ENCODE measurements at regions not wholly inside any gene's neighbourhood (a gene's known extent, or its start where the extent isn't known, plus 50 kb on each side); places are given as distances from the start of the nearest gene placed in this dataset.

- Mint-ChIP-seq H3K36me3 (no peaks in the 10 kb centered on the region), H3K4me1 (ENCODE audit: unreplicated experiment) (no peaks in the 10 kb centered on the region), H3K4me3 (no peak overlapping the region), H3K27ac (no peak overlapping the region), H3K27me3 (no peaks in the 10 kb centered on the region), H3K9me3 (no peaks in the 10 kb centered on the region)
- no peak for DNase-seq (ENCODE audit: extremely low spot score, unreplicated experiment)
- TF ChIP-seq CTCF (conservative IDR thresholded peaks at IDR 0.05): peak; percentile 70
Observed at GRCh38 chr11:87878373-87878825, 296.8 kb downstream of the RAB38 start.

DNA sequence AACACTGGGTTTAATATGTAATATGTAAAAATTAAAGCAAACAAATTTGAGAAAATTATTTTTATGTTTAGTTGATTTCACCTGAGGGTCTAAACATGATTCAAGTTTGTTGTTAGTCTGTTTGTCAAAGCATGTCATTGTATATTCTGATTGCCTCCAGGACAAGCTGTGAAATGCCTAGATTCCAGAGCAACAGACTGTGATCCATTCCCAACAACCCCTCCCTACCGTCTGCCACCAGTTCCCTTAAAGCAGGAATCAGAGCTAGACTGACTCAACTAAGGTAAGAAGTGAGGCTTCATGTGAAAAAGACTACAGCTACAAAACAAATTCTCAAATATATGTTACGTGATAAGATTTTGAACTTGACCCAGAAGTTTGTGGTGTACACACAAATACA lies 304.2 kb downstream of the RAB38 start:
- DNase-seq (ENCODE audit: extremely low spot score, unreplicated experiment): no peak
- H3K27me3 Mint-ChIP-seq: no peaks in the 10 kb centered on the region
- H3K9me3 Mint-ChIP-seq: no peaks in the 10 kb centered on the region

DNA sequence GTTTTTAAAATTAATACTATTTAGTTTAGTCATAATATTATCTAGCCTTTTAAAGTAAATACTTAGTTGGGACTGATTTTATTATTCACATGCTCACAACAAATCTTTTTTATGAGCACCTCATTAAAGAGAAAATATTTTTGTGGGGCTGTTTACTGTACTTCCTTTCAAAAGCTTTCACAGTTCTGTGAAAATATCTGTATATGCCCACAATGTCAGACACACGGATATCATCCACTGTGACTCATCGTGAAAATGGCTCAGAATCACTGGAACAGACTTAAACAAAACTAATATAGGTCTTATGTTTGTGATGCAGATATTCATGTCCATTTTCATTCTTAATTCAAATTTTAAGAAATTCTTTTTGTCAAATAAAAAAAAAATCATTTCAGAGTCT lies 305.2 kb downstream of the RAB38 start:
- Mint-ChIP-seq H3K4me1 (ENCODE audit: unreplicated experiment) (no peaks in the 10 kb centered on the region), H3K9me3 (no peaks in the 10 kb centered on the region), H3K4me3 (no peak overlapping the region), H3K27me3 (no peaks in the 10 kb centered on the region), H3K27ac (no peak overlapping the region), H3K36me3 (no peaks in the 10 kb centered on the region)
- no peak for TF ChIP-seq CTCF (conservative IDR thresholded peaks at IDR 0.05)
- no peak for DNase-seq (ENCODE audit: extremely low spot score, unreplicated experiment)

More for the DNA sequence above, 304.2 kb downstream of the RAB38 start:
- TF ChIP-seq CTCF (conservative IDR thresholded peaks at IDR 0.05): no peak
- H3K36me3 Mint-ChIP-seq: no peaks in the 10 kb centered on the region
- H3K4me3 Mint-ChIP-seq: no peak overlapping the region
- H3K4me1 Mint-ChIP-seq (ENCODE audit: unreplicated experiment): no peaks in the 10 kb centered on the region
- no peak overlapping the region for H3K27ac Mint-ChIP-seq

DNA sequence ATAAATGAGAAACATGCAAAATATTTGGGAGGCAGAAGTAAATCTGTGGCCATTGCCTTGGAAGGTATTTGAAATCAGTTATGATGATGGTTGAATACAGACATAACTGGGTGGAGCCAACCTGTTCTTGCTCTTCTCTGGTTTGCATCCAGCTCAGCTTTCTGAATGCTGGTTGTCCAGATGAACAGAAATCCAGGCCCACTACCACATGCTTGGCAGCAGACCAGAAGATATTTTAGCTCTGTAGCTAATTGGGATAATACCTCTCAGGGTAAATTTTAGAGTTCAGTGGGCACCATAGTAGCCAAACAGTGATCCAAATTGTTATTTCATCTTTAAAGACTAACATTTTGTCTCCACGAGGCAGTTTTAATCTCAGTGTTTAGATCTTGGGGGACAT lies 308.3 kb downstream of the RAB38 start:
- no peak for TF ChIP-seq CTCF (conservative IDR thresholded peaks at IDR 0.05)
- Mint-ChIP-seq H3K4me3 (no peak overlapping the region), H3K36me3 (no peaks in the 10 kb centered on the region), H3K9me3 (no peaks in the 10 kb centered on the region), H3K4me1 (ENCODE audit: unreplicated experiment) (no peaks in the 10 kb centered on the region), H3K27me3 (no peaks in the 10 kb centered on the region), H3K27ac (no peak overlapping the region)
- DNase-seq (ENCODE audit: extremely low spot score, unreplicated experiment): no peak

DNA sequence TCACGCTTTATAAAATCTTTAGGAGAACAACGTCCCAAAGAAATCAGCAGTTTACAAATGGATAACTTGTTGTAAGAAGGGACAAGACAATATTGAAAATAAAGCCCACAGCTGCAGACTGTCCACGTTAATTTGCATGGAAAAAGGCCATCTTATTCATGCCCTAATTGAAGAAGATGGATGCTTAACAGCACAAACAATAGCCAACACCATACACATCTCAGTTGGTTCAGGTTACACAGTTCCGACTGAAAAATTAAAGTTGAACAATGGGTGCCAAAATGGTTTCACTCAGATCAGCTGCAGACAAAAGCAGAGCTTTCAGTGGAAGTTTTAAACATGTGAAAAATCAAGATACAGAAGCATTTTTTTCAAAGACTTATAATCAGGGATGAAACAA lies 314.2 kb downstream of the RAB38 start:
- no peaks in the 10 kb centered on the region for H3K36me3 Mint-ChIP-seq
- no peak overlapping the region for H3K4me3 Mint-ChIP-seq
- no peaks in the 10 kb centered on the region for H3K4me1 Mint-ChIP-seq (ENCODE audit: unreplicated experiment)
- DNase-seq (ENCODE audit: extremely low spot score, unreplicated experiment): no peak
- no peaks in the 10 kb centered on the region for H3K27me3 Mint-ChIP-seq
- no peak for TF ChIP-seq CTCF (conservative IDR thresholded peaks at IDR 0.05)
- H3K27ac Mint-ChIP-seq: no peak overlapping the region
- no peaks in the 10 kb centered on the region for H3K9me3 Mint-ChIP-seq

- Mint-ChIP-seq H3K27ac (no peak overlapping the region), H3K36me3 (no peaks in the 10 kb centered on the region), H3K9me3 (no peaks in the 10 kb centered on the region), H3K27me3 (no peaks in the 10 kb centered on the region), H3K4me1 (ENCODE audit: unreplicated experiment) (no peaks in the 10 kb centered on the region), H3K4me3 (no peak overlapping the region)
- no peak for TF ChIP-seq CTCF (conservative IDR thresholded peaks at IDR 0.05)
- no peak for DNase-seq (ENCODE audit: extremely low spot score, unreplicated experiment)
Observed at GRCh38 chr11:87859636-87860035, 315.6 kb downstream of the RAB38 start.
